Endothelial cell of umbilical vein (primary cell): ENCODE measurements at regions not wholly inside any gene's neighbourhood (a gene's known extent, or its start where the extent isn't known, plus 50 kb on each side); places are given as distances from the start of the nearest gene placed in this dataset.

Source experiments
- BruUV-seq: library from RNA; stranded (reverse); fragments of 400-500 nt; replicated peaks from 2 replicates; lab custom pipeline; 2021; lab: Mats Ljungman, UMichigan
- CTCF ChIA-PET: fragments of 300-600, 350-600 bp; sonication (Branson Sonifier 250); formaldehyde crosslinking; loops from one replicate; lab custom pipeline; 2021; ENCODE audit warnings: antibody characterized with exemption, inconsistent platforms; lab: Charles Lee
- POLR2A ChIA-PET: fragments of 300-600, 350-600 bp; sonication (Branson Sonifier 250); formaldehyde crosslinking; loops from one replicate; lab custom pipeline; 2021; ENCODE audit warnings: antibody characterized with exemption, inconsistent platforms; lab: Charles Lee
- DNase-seq: peaks from one replicate; pipeline ENCODE4 v3.0.0-alpha.2; 2011; ENCODE audit warnings: low read depth, low spot score
- FAIRE-seq: peaks from 2 replicates; lab custom pipeline; 2011; peaks lifted over from hg19 to GRCh38; lab: Jason Lieb, UNC
- H2AFZ ChIP-seq: 2 replicates; pipeline ENCODE4 v1.6.0; 2012; ENCODE audit warnings: low read depth, low read length, control low read depth, inconsistent platforms
- H3K27ac ChIP-seq: 2 replicates; pipeline ENCODE4 v1.5.1; 2011; ENCODE audit warnings: low read depth, mild to moderate bottlenecking, control low read depth, low read length, moderate library complexity; ENCODE audit not compliant: insufficient read depth
- H3K27me3 ChIP-seq, 2 experiments: 2 replicates each; pipeline versions ENCODE4 v1.6.0 to v1.6.1; 2011; ENCODE audit warnings: low read length in 2 of 2, mixed read lengths in 1 of 2; ENCODE audit not compliant: control insufficient read depth in 2 of 2, insufficient read depth in 2 of 2
- H3K36me3 ChIP-seq, 2 experiments: 2 replicates in 1 of 2; 3 replicates in 1 of 2; pipeline ENCODE4 v1.5.1; 2011; ENCODE audit warnings: low read length in 2 of 2, mild to moderate bottlenecking in 1 of 2, moderate library complexity in 1 of 2; ENCODE audit not compliant: control insufficient read depth in 2 of 2, insufficient read depth in 2 of 2; ENCODE audit errors: extremely low read depth in 1 of 2
- H3K4me1 ChIP-seq: 3 replicates; pipeline ENCODE4 v1.5.1; 2011; ENCODE audit warnings: mild to moderate bottlenecking, low read length; ENCODE audit not compliant: control insufficient read depth, insufficient read depth; ENCODE audit errors: extremely low read depth
- H3K4me2 ChIP-seq: 2 replicates; pipeline ENCODE4 v1.6.1; 2011; ENCODE audit warnings: low read length, control low read depth, mixed read lengths; ENCODE audit not compliant: insufficient read depth
- H3K4me3 ChIP-seq, 3 experiments: fragments of 200-600 bp in 1 of 3; sonication (generic), shearing (Covaris generic) in 1 of 3; replicated peaks in 1 of 3; 2 replicates each; pipeline ENCODE4 v1.5.1; 2011 to 2016; ENCODE audit warnings: control low read depth in 3 of 3, low read length in 3 of 3, mild to moderate bottlenecking in 2 of 3, inconsistent platforms in 1 of 3, low read depth in 1 of 3, moderate library complexity in 1 of 3; ENCODE audit not compliant: insufficient read depth in 1 of 3
- H3K79me2 ChIP-seq: 2 replicates; pipeline ENCODE4 v1.6.0; 2012; ENCODE audit warnings: low read length, inconsistent platforms; ENCODE audit not compliant: control insufficient read depth, insufficient read depth
- H3K9ac ChIP-seq: replicated peaks from 2 replicates; pipeline ENCODE3; 2011; ENCODE audit warnings: low read length, control low read depth; ENCODE audit not compliant: insufficient read depth; ENCODE audit errors: extremely low read depth
- H3K9me1 ChIP-seq: replicated peaks from 3 replicates; pipeline ENCODE4 v1.6.0; 2011; ENCODE audit warnings: mild to moderate bottlenecking, low read length; ENCODE audit not compliant: control insufficient read depth, insufficient read depth; ENCODE audit errors: extremely low read depth
- H3K9me3 ChIP-seq: replicated peaks from 2 replicates; pipeline ENCODE4 v1.5.1; 2012; ENCODE audit warnings: low read length, inconsistent platforms; ENCODE audit not compliant: control insufficient read depth, insufficient read depth
- H4K20me1 ChIP-seq: replicated peaks from 2 replicates; pipeline ENCODE3; 2011; ENCODE audit warnings: mild to moderate bottlenecking, low read length; ENCODE audit not compliant: control insufficient read depth, insufficient read depth; ENCODE audit errors: extremely low read depth
- CTCF ChIP-seq, 2 donors: IDR thresholded peaks; 1 replicate in 1 of 2; 2 replicates in 1 of 2; pipeline ENCODE4 v1.5.1; 2011; ENCODE audit warnings: low read length in 2 of 2, mild to moderate bottlenecking in 2 of 2, moderate library complexity in 2 of 2, control low read depth in 1 of 2, inconsistent platforms in 1 of 2, low read depth in 1 of 2; ENCODE audit not compliant: insufficient read depth in 1 of 2; ENCODE audit errors: extremely low read depth in 1 of 2
- EZH2 ChIP-seq: IDR thresholded peaks from 2 replicates; pipeline ENCODE4 v1.6.1; 2012; ENCODE audit warnings: borderline replicate concordance, low read depth, mild to moderate bottlenecking, moderate library complexity, low read length, inconsistent platforms; ENCODE audit not compliant: severe bottlenecking
- FOS ChIP-seq: IDR thresholded peaks from 2 replicates; pipeline ENCODE4 v1.6.1; 2011; ENCODE audit warnings: mild to moderate bottlenecking, low read length, moderate library complexity, borderline replicate concordance; ENCODE audit not compliant: insufficient read depth
- GATA2 ChIP-seq: IDR thresholded peaks from 2 replicates; pipeline ENCODE4 v1.7.0; 2011; ENCODE audit warnings: low read depth, mild to moderate bottlenecking, moderate library complexity, mixed read lengths, low read length; ENCODE audit not compliant: insufficient read length, insufficient read depth
- JUN ChIP-seq: IDR thresholded peaks from 2 replicates; pipeline ENCODE4 v1.6.1; 2011; ENCODE audit warnings: borderline replicate concordance, low read depth; ENCODE audit not compliant: insufficient read length, insufficient read depth
- MAX ChIP-seq: IDR thresholded peaks from 2 replicates; pipeline ENCODE4 v1.6.1; 2011; ENCODE audit not compliant: insufficient read depth, insufficient read length
- MYC ChIP-seq: IDR thresholded peaks from one replicate; pipeline ENCODE4 v1.6.1; 2011; ENCODE audit warnings: mild to moderate bottlenecking, low read depth, low read length
- POLR2A ChIP-seq: IDR thresholded peaks from 2 replicates; pipeline ENCODE4 v1.6.1; 2012; ENCODE audit warnings: low read depth, mild to moderate bottlenecking, control low read depth, low read length
- POLR2AphosphoS5 ChIP-seq: IDR thresholded peaks from 2 replicates; pipeline ENCODE4 v1.6.1; 2012; ENCODE audit warnings: low read depth, mild to moderate bottlenecking, control low read depth, low read length, moderate library complexity; ENCODE audit not compliant: insufficient read depth
- dilution Hi-C: fragments of 300-500 bp; cut with MboI; formaldehyde crosslinking; loops from one replicate; pipeline ENCODE4 v1.15.0; 2019; ENCODE audit warnings: low sequenced_read_pairs; ENCODE audit not compliant: extremely low pct_ligation_motif_present
- intact Hi-C: fragments of 100-400 bp; cut with micrococcal nuclease; formaldehyde crosslinking; loops from one replicate; pipeline ENCODE4 v1.10.0; 2022

- Histone ChIP-seq H3K4me1 (no peaks in the 10 kb centered on the region), H3K79me2 (no peaks in the 10 kb centered on the region), H3K4me3 (no peak overlapping the region), H4K20me1 (no peaks in the 10 kb centered on the region), H3K9me3 (no peaks in the 10 kb centered on the region), H2AFZ (no peak overlapping the region), H3K9me1 (no peaks in the 10 kb centered on the region), H3K36me3 (no peaks in the 10 kb centered on the region), H3K4me2 (no peak overlapping the region), H3K27me3 (no peaks in the 10 kb centered on the region), H3K27ac (no peak overlapping the region), H3K9ac (no peak overlapping the region)
- ChIA-PET POLR2A (no interaction called here), CTCF (no interaction called here)
- intact Hi-C loops (no loop called here), dilution Hi-C loops (no loop called here)
- no peak for DNase-seq
- no peak for FAIRE-seq
- TF ChIP-seq GATA2 (no peak), JUN (no peak), EZH2 (no peak), MAX (no peak), FOS (no peak), CTCF (IDR thresholded peaks at IDR 0.05; ENCODE audit: extremely low read depth in 1 of 2, insufficient read depth in 1 of 2, low read depth in 1 of 2, low read length in 2 of 2) (no peak), MYC (no peak), POLR2A (no peak), POLR2AphosphoS5 (no peak)
- BruUV-seq = no TSS peak
Observed at GRCh38 chr18:69196336-69196735, 204.4 kb upstream of the DOK6 start.
